OCI-LY3 (cell line): ENCODE measurements at regions not wholly inside any gene's neighbourhood (a gene's known extent, or its start where the extent isn't known, plus 50 kb on each side); places are given as distances from the start of the nearest gene placed in this dataset.

ENCODE experiments used
- EZH2phosphoT487 ChIP-seq: fragments of 200-600 bp; shearing (Covaris generic); IDR thresholded peaks from 2 replicates; pipeline ENCODE4 v1.6.1; 2018; ENCODE audit warnings: antibody characterized with exemption, mixed run types, low read depth
- TF ChIP-seq, protein P1 (sequence below): fragments of 200-600, 300-600 bp; sonication (generic); IDR thresholded peaks from 2 replicates; pipeline ENCODE4 v1.5.1; 2014; ENCODE audit warnings: antibody characterized with exemption, low read length, low read depth

DNA sequence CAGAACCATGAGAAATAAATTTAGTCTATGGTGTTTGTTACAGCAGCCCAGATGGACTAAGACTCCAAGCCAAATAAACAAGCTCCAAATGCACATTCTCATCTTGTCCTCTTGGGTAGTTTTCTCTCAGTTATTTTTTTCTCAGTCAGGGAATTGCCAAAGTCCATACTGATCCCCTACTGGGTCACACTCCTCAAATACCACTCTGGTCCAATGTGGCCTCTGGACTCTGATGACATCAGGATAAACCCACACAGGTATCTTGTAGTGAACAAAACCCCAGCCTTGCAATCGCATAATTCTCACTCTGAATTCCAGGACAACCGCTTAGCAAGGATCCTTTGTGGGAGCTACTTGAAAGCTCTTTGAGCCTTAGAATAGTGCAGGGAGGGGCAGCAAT, 248.4 kb upstream of the JUN start:
- TF ChIP-seq, protein P1, sequence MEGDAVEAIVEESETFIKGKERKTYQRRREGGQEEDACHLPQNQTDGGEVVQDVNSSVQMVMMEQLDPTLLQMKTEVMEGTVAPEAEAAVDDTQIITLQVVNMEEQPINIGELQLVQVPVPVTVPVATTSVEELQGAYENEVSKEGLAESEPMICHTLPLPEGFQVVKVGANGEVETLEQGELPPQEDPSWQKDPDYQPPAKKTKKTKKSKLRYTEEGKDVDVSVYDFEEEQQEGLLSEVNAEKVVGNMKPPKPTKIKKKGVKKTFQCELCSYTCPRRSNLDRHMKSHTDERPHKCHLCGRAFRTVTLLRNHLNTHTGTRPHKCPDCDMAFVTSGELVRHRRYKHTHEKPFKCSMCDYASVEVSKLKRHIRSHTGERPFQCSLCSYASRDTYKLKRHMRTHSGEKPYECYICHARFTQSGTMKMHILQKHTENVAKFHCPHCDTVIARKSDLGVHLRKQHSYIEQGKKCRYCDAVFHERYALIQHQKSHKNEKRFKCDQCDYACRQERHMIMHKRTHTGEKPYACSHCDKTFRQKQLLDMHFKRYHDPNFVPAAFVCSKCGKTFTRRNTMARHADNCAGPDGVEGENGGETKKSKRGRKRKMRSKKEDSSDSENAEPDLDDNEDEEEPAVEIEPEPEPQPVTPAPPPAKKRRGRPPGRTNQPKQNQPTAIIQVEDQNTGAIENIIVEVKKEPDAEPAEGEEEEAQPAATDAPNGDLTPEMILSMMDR = no peak
- no peak for TF ChIP-seq EZH2phosphoT487
